Prostate gland (tissue), 2 donors: ENCODE measurements at regions not wholly inside any gene's neighbourhood (a gene's known extent, or its start where the extent isn't known, plus 50 kb on each side); places are given as distances from the start of the nearest gene placed in this dataset.

Experiments used
- DNase-seq: peaks from one replicate; pipeline ENCODE4 v3.0.0-alpha.2; 2019; ENCODE audit warnings: low spot score
- H3K27ac ChIP-seq, 2 donors: fragments of 200-600 bp; sonication (generic); 2 replicates each; pipeline ENCODE4 v1.5.1; 2017 to 2019
- H3K27me3 ChIP-seq: fragments of 200-600 bp; sonication (generic); replicated peaks from 2 replicates; pipeline ENCODE4 v1.5.1; 2019; ENCODE audit not compliant: insufficient read depth
- H3K36me3 ChIP-seq, 2 donors: fragments of 200-600 bp; sonication (generic); 1 replicate in 1 of 2; 2 replicates in 1 of 2; pipeline versions ENCODE4 v1.5.1 to v1.8.1; 2017 to 2019
- H3K4me1 ChIP-seq: fragments of 200-600 bp; sonication (generic); replicated peaks from 2 replicates; pipeline ENCODE4 v1.5.1; 2019
- H3K4me3 ChIP-seq, 2 donors: fragments of 200-600 bp; sonication (generic); 2 replicates each; pipeline ENCODE4 v1.5.1; 2017 to 2019
- H3K9me3 ChIP-seq: fragments of 200-600 bp; sonication (generic); 2 replicates; pipeline ENCODE4 v1.5.1; 2017
- CTCF ChIP-seq, 4 experiments: fragments of 200-600 bp in 2 of 4; fragments of 450-650 bp in 2 of 4; sonication (generic) in 2 of 4; IDR thresholded peaks; 1 replicate in 3 of 4; 2 replicates in 1 of 4; pipeline ENCODE4 v1.5.1; 2016 to 2019; ENCODE audit warnings: antibody characterized with exemption in 4 of 4, mild to moderate bottlenecking in 2 of 4, moderate library complexity in 2 of 4
- POLR2A ChIP-seq: fragments of 450-650 bp; IDR thresholded peaks from one replicate; pipeline ENCODE4 v1.6.1; 2016; ENCODE audit warnings: antibody characterized with exemption, mild to moderate bottlenecking
- POLR2AphosphoS5 ChIP-seq: sonication (generic); formaldehyde crosslinking; IDR thresholded peaks from one replicate; pipeline ENCODE4 v1.6.1; 2017; ENCODE audit warnings: antibody characterized with exemption
- WGBS: methylation state at CpG from one replicate; pipeline ENCODE4 v1.1.5; 2018; 5-methylcytosine and 5-hydroxymethylcytosine counted together
- intact Hi-C: fragments of 100-400 bp; cut with DNase I; formaldehyde crosslinking; loops from one replicate; pipeline ENCODE4 v1.14.2; 2022

- H3K27ac ChIP-seq = no peak overlapping the region
- DNase-seq = no peak
- intact Hi-C loops = no loop called here
- no peaks in the 10 kb centered on the region for H3K9me3 ChIP-seq
- no peaks in the 10 kb centered on the region for H3K27me3 ChIP-seq
- H3K4me3 ChIP-seq = no peak overlapping the region
- 71% methylated on average over 4 of the region's 4 CpGs for WGBS
- no peaks in the 10 kb centered on the region for H3K4me1 ChIP-seq
- no peaks in the 10 kb centered on the region for H3K36me3 ChIP-seq
- no peak for TF ChIP-seq POLR2A
- TF ChIP-seq POLR2AphosphoS5 = no peak
Observed at GRCh38 chr5:90231688-90232087, 177.9 kb downstream of the CETN3 start.

GRCh38 chr5:90227683-90228082 lies 181.9 kb downstream of the CETN3 start:
- DNase-seq = no peak
- no peak for TF ChIP-seq CTCF (IDR thresholded peaks at IDR 0.05)
- TF ChIP-seq POLR2A = no peak
- TF ChIP-seq POLR2AphosphoS5 = no peak
- no peaks in the 10 kb centered on the region for H3K4me1 ChIP-seq
- H3K9me3 ChIP-seq = no peaks in the 10 kb centered on the region
- WGBS = 15% methylated on average over 3 of the region's 3 CpGs
- H3K27me3 ChIP-seq = no peaks in the 10 kb centered on the region
- no peak overlapping the region for H3K4me3 ChIP-seq
- H3K36me3 ChIP-seq = no peaks in the 10 kb centered on the region
- intact Hi-C loops = no loop called here
- no peak overlapping the region for H3K27ac ChIP-seq

- DNase-seq = no peak
- no peak for TF ChIP-seq POLR2A
- TF ChIP-seq POLR2AphosphoS5 = no peak
- TF ChIP-seq CTCF (IDR thresholded peaks at IDR 0.05) = no peak
- no peak overlapping the region for H3K4me3 ChIP-seq
- no peaks in the 10 kb centered on the region for H3K27me3 ChIP-seq
- no peak overlapping the region for H3K27ac ChIP-seq
- H3K4me1 ChIP-seq = no peaks in the 10 kb centered on the region
- intact Hi-C loops = no loop called here
- no peaks in the 10 kb centered on the region for H3K9me3 ChIP-seq
- no peaks in the 10 kb centered on the region for H3K36me3 ChIP-seq
- 42% methylated on average over 2 of the region's 2 CpGs for WGBS
Observed at GRCh38 chr5:90226433-90227099, 183.0 kb downstream of the CETN3 start.

GRCh38 chr5:90224342-90224741 lies 185.2 kb downstream of the CETN3 start:
- TF ChIP-seq POLR2A (no peak), CTCF (IDR thresholded peaks at IDR 0.05) (no peak), POLR2AphosphoS5 (no peak)
- intact Hi-C loops = no loop called here
- WGBS = 100% methylated on average over 1 of the region's 1 CpG
- H3K36me3 ChIP-seq = no peaks in the 10 kb centered on the region
- no peaks in the 10 kb centered on the region for H3K9me3 ChIP-seq
- no peaks in the 10 kb centered on the region for H3K4me1 ChIP-seq
- no peak overlapping the region for H3K27ac ChIP-seq
- H3K4me3 ChIP-seq = no peak overlapping the region
- H3K27me3 ChIP-seq = no peaks in the 10 kb centered on the region
- no peak for DNase-seq

- no peaks in the 10 kb centered on the region for H3K36me3 ChIP-seq
- 96% methylated on average over 2 of the region's 2 CpGs for WGBS
- no peaks in the 10 kb centered on the region for H3K4me1 ChIP-seq
- H3K27me3 ChIP-seq = no peaks in the 10 kb centered on the region
- H3K27ac ChIP-seq = no peak overlapping the region
- intact Hi-C loops = no loop called here
- H3K9me3 ChIP-seq = no peaks in the 10 kb centered on the region
- TF ChIP-seq POLR2AphosphoS5 (no peak), CTCF (IDR thresholded peaks at IDR 0.05) (no peak), POLR2A (no peak)
- no peak overlapping the region for H3K4me3 ChIP-seq
- no peak for DNase-seq
Observed at GRCh38 chr5:90223756-90224155, 185.8 kb downstream of the CETN3 start.
